Caco-2 (cell line): ENCODE measurements at regions not wholly inside any gene's neighbourhood (a gene's known extent, or its start where the extent isn't known, plus 50 kb on each side); places are given as distances from the start of the nearest gene placed in this dataset.

ENCODE experiments used
- BruUV-seq: library from RNA; stranded (reverse); fragments of 400-500 nt; replicated peaks from 2 replicates; lab custom pipeline; 2021; lab: Mats Ljungman, UMichigan
- CTCF ChIA-PET: fragments of 300-600 bp; sonication (Branson Sonifier 250); formaldehyde crosslinking; loops from one replicate; lab custom pipeline; 2022; ENCODE audit warnings: antibody characterized with exemption; lab: Charles Lee
- POLR2A ChIA-PET: fragments of 300-600 bp; sonication (Branson Sonifier 250); formaldehyde crosslinking; loops from one replicate; lab custom pipeline; 2022; ENCODE audit warnings: antibody characterized with exemption; lab: Charles Lee
- DNase-seq, 2 experiments: peaks; one replicate each; pipeline versions ENCODE4 v3.0.0 to v3.0.0-alpha.2; 2020 to 2022
- H3K27me3 ChIP-seq: replicated peaks from 2 replicates; pipeline ENCODE4 v1.6.0; 2011; ENCODE audit warnings: low read length; ENCODE audit not compliant: control insufficient read depth, insufficient read depth
- H3K36me3 ChIP-seq: 2 replicates; pipeline ENCODE4 v1.5.1; 2011; ENCODE audit warnings: low read length; ENCODE audit not compliant: control insufficient read depth, insufficient read depth
- H3K4me1 ChIP-seq: fragments of 250-450 bp; sonication (Bioruptor Pico); 2 replicates; pipeline ENCODE4 v1.5.1; 2020; ENCODE audit warnings: mild to moderate bottlenecking
- H3K4me3 ChIP-seq: 2 replicates; pipeline ENCODE4 v1.5.1; 2011; ENCODE audit warnings: low read depth, mild to moderate bottlenecking, control low read depth, low read length
- H3K9me3 ChIP-seq: fragments of 250-450 bp; sonication (Bioruptor Pico); 2 replicates; pipeline ENCODE4 v1.5.1; 2020; ENCODE audit warnings: mild to moderate bottlenecking, moderate library complexity
- H3K27ac Mint-ChIP-seq: one replicate; pipeline ENCODE4 v1.8.0; 2022; ENCODE audit warnings: mixed read lengths; ENCODE audit not compliant: unreplicated experiment
- H3K27me3 Mint-ChIP-seq: one replicate; pipeline ENCODE4 v1.8.0; 2022; ENCODE audit warnings: mixed read lengths; ENCODE audit not compliant: insufficient read depth, unreplicated experiment
- H3K36me3 Mint-ChIP-seq: one replicate; pipeline ENCODE4 v1.8.0; 2022; ENCODE audit warnings: mild to moderate bottlenecking, mixed read lengths; ENCODE audit not compliant: insufficient read depth, unreplicated experiment
- H3K4me1 Mint-ChIP-seq: one replicate; pipeline ENCODE4 v1.8.0; 2022; ENCODE audit warnings: low read depth, mixed read lengths; ENCODE audit not compliant: unreplicated experiment
- H3K4me3 Mint-ChIP-seq: one replicate; pipeline ENCODE4 v1.8.0; 2022; ENCODE audit warnings: mild to moderate bottlenecking, moderate library complexity, mixed read lengths; ENCODE audit not compliant: unreplicated experiment
- H3K9me3 Mint-ChIP-seq: one replicate; pipeline ENCODE4 v1.8.0; 2022; ENCODE audit warnings: mixed read lengths; ENCODE audit not compliant: unreplicated experiment
- intact Hi-C: fragments of 100-400 bp; cut with micrococcal nuclease; formaldehyde crosslinking; loops from one replicate; pipeline ENCODE4 v1.10.0; 2022; ENCODE audit not compliant: unreplicated experiment
- TF ChIP-seq, protein P1 (sequence below), 2 experiments: fragments of 200-600 bp in 1 of 2; IDR thresholded peaks; 1 replicate in 1 of 2; 2 replicates in 1 of 2; pipeline versions ENCODE4 v1.5.1 to v1.8.0; 2011 to 2022; ENCODE audit warnings: antibody characterized with exemption in 1 of 2, control low read depth in 1 of 2, inconsistent platforms in 1 of 2, low read depth in 1 of 2, low read length in 1 of 2, mild to moderate bottlenecking in 1 of 2, moderate library complexity in 1 of 2; ENCODE audit not compliant: insufficient read depth in 1 of 2, severe bottlenecking in 1 of 2, unreplicated experiment in 1 of 2

DNA sequence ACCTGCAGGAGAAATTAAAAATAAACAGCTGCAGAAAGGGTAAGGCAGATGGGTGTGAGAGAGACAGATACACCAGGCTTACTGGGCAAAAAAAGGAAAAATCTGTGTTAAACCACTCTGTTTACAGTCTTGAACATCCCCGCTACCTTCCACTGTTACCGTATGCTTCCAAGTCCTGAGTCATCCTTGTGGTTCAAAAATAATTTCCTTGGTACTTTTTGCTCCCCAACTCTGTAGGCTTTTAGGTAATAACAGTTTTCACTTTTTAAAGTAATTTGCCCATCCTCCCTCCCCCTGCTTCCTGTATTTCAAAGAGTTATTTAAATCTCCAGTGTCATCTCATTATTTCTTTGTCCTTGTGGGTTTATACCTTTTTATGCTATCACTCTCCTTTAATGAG lies 210.1 kb upstream of the FAT4 start:
- no peaks in the 10 kb centered on the region for H3K27me3 ChIP-seq
- Mint-ChIP-seq H3K9me3 (no peaks in the 10 kb centered on the region), H3K27ac (no peak overlapping the region), H3K36me3 (no peaks in the 10 kb centered on the region), H3K4me3 (no peak overlapping the region), H3K4me1 (peaks cover 5% of the 10 kb centered on the region), H3K27me3 (no peaks in the 10 kb centered on the region)
- no peaks in the 10 kb centered on the region for H3K4me1 ChIP-seq
- H3K9me3 ChIP-seq: no peaks in the 10 kb centered on the region
- H3K36me3 ChIP-seq: no peaks in the 10 kb centered on the region
- POLR2A ChIA-PET: no interaction called here
- no TSS peak for BruUV-seq
- no peak overlapping the region for H3K4me3 ChIP-seq
- intact Hi-C loops: no loop called here
- TF ChIP-seq, protein P1, sequence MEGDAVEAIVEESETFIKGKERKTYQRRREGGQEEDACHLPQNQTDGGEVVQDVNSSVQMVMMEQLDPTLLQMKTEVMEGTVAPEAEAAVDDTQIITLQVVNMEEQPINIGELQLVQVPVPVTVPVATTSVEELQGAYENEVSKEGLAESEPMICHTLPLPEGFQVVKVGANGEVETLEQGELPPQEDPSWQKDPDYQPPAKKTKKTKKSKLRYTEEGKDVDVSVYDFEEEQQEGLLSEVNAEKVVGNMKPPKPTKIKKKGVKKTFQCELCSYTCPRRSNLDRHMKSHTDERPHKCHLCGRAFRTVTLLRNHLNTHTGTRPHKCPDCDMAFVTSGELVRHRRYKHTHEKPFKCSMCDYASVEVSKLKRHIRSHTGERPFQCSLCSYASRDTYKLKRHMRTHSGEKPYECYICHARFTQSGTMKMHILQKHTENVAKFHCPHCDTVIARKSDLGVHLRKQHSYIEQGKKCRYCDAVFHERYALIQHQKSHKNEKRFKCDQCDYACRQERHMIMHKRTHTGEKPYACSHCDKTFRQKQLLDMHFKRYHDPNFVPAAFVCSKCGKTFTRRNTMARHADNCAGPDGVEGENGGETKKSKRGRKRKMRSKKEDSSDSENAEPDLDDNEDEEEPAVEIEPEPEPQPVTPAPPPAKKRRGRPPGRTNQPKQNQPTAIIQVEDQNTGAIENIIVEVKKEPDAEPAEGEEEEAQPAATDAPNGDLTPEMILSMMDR (IDR thresholded peaks at IDR 0.05; ENCODE audit: insufficient read depth in 1 of 2, low read depth in 1 of 2, low read length in 1 of 2, severe bottlenecking in 1 of 2, unreplicated experiment in 1 of 2): no peak
- DNase-seq: no peak
- CTCF ChIA-PET: no interaction called here

DNA sequence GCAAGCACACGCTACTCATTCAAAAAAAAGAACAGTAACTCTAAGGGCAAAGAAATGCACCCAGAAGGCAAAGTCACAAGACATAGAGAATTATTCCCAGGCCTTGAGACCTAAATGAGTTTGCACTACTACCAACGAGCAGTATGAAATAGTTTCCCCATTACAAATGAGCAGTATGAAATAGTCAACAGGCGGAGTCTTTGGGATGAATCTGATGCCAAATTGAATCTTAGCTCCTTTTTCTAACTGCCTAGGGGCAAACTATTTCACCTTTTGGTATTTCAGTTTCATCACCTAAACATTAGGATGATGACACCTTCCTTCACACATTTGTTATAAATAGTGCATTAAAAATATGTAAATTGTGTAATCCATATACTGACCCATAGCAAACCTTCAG lies 213.0 kb upstream of the FAT4 start:
- no peak overlapping the region for H3K27ac Mint-ChIP-seq
- peaks cover 5% of the 10 kb centered on the region for H3K4me1 Mint-ChIP-seq
- H3K36me3 Mint-ChIP-seq: no peaks in the 10 kb centered on the region
- ChIA-PET CTCF (no interaction called here), POLR2A (no interaction called here)
- Histone ChIP-seq H3K27me3 (no peaks in the 10 kb centered on the region), H3K36me3 (no peaks in the 10 kb centered on the region), H3K4me1 (no peaks in the 10 kb centered on the region), H3K4me3 (no peak overlapping the region), H3K9me3 (no peaks in the 10 kb centered on the region)
- BruUV-seq: no TSS peak
- DNase-seq: no peak
- TF ChIP-seq, protein P1 (IDR thresholded peaks at IDR 0.05; ENCODE audit: insufficient read depth in 1 of 2, low read depth in 1 of 2, low read length in 1 of 2, severe bottlenecking in 1 of 2, unreplicated experiment in 1 of 2): no peak
- intact Hi-C loops: no loop called here
- no peak overlapping the region for H3K4me3 Mint-ChIP-seq
- no peaks in the 10 kb centered on the region for H3K27me3 Mint-ChIP-seq
- H3K9me3 Mint-ChIP-seq: no peaks in the 10 kb centered on the region

DNA sequence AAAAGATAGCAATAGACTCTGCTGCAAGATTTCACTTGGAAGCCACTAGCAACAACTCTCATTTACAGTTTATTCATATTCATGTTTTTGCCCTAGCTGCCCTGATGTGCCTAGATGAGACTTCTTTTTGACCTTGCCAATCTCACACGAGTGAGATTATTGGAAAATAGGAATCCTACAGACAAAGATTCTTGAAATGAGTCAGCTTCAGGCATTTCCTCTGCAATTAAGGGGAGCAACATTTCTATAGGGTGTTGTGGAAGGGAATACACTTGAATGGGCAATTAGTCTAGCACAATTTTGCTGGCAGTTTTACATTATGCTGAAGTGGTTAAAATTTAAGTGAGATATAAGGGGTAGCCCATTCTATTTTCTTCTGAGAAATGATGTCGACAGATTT lies 217.0 kb upstream of the FAT4 start:
- Histone ChIP-seq H3K36me3 (no peaks in the 10 kb centered on the region), H3K9me3 (no peaks in the 10 kb centered on the region), H3K4me1 (peaks cover 7% of the 10 kb centered on the region), H3K27me3 (no peaks in the 10 kb centered on the region), H3K4me3 (no peak overlapping the region)
- no TSS peak for BruUV-seq
- ChIA-PET CTCF (no interaction called here), POLR2A (no interaction called here)
- no peaks in the 10 kb centered on the region for H3K27me3 Mint-ChIP-seq
- intact Hi-C loops: no loop called here
- no peak overlapping the region for H3K4me3 Mint-ChIP-seq
- DNase-seq: no peak
- TF ChIP-seq, protein P1 (IDR thresholded peaks at IDR 0.05; ENCODE audit: insufficient read depth in 1 of 2, low read depth in 1 of 2, low read length in 1 of 2, severe bottlenecking in 1 of 2, unreplicated experiment in 1 of 2): no peak
- peaks cover 11% of the 10 kb centered on the region for H3K4me1 Mint-ChIP-seq
- no peak overlapping the region for H3K27ac Mint-ChIP-seq
- H3K36me3 Mint-ChIP-seq: no peaks in the 10 kb centered on the region
- H3K9me3 Mint-ChIP-seq: no peaks in the 10 kb centered on the region
